ENCODE measurements at regions not wholly inside any gene's neighbourhood (a gene's known extent, or its start where the extent isn't known, plus 50 kb on each side); places are given as distances from the start of the nearest gene placed in this dataset.

GRCh38 chr1:55826381-55827080 is 611.4 kb upstream of the USP24 start (continued):
- TF ChIP-seq CEBPZ (IDR thresholded peaks at IDR 0.05; ENCODE audit: low read length) (no peak), NCOA1 (CRISPR knock-in tag; IDR thresholded peaks at IDR 0.05) (no peak), SSRP1 (CRISPR knock-in tag; IDR thresholded peaks at IDR 0.05) (no peak)

GRCh38 chr1:55825461-55825860 is 610.3 kb upstream of the USP24 start:
- H3K4me1 ChIP-seq (ENCODE audit: insufficient read depth, low read length) = peaks cover 6% of the 10 kb centered on the region; the same call in 1 of the 2 replicates
- intact Hi-C loops (cut with micrococcal nuclease; ENCODE audit: unreplicated experiment) (no loop called here), in situ Hi-C loops (cut with HindIII; ENCODE audit: extremely low pct_ligation_motif_present, low pct_unique_long_range_greater_than_20kb) (no loop called here)
- no peaks in the 10 kb centered on the region for H3K79me2 ChIP-seq (ENCODE audit: insufficient read depth, low read length)
- FAIRE-seq (no peak), ATAC-seq (no peak), DNase-seq (ENCODE audit: low spot score) (no peak)
- POLR2A ChIA-PET = no interaction called here
- H3K27me3 ChIP-seq (ENCODE audit: control insufficient read depth in 1 of 2, insufficient read depth in 2 of 2, low read length in 2 of 2) = no peaks in the 10 kb centered on the region
- WGBS (ENCODE audit: low lambda C conversion rate) = 28% methylated on average over 1 of the region's 1 CpG
- no peak overlapping the region for H2AFZ ChIP-seq (ENCODE audit: low read length)
- no peak overlapping the region for H3K4me3 ChIP-seq (replicated peaks in 1 of 3; ENCODE audit: insufficient read depth in 1 of 3, low read depth in 2 of 3, low read length in 3 of 3)
- H4K20me1 ChIP-seq (ENCODE audit: insufficient read depth, low read length) = no peaks in the 10 kb centered on the region
- no peaks in the 10 kb centered on the region for H3K9me3 ChIP-seq (ENCODE audit: low read length)
- no peak overlapping the region for H3K9ac ChIP-seq (ENCODE audit: insufficient read depth, low read depth, low read length)
- no peak overlapping the region for H3K27ac ChIP-seq (ENCODE audit: extremely low read length, insufficient read depth, low read length)
- no peak overlapping the region for H3K4me2 ChIP-seq (ENCODE audit: low read depth, low read length)
- no TSS peak for BruUV-seq (replicated peaks)
- CTCF ChIA-PET (ENCODE audit: low intra/inter-chr PET ratio, low total read pairs) = no interaction called here
- H3K36me3 ChIP-seq (replicated peaks in 1 of 2; ENCODE audit: control insufficient read depth in 1 of 2, insufficient read depth in 2 of 2, low read length in 2 of 2) = no peaks in the 10 kb centered on the region
- TF ChIP-seq IRX3 (CRISPR knock-in tag; IDR thresholded peaks at IDR 0.05; ENCODE audit: borderline replicate concordance, low read depth) (no peak), ZNF761 (CRISPR knock-in tag; conservative IDR thresholded peaks at IDR 0.05) (no peak), ZNF770 (CRISPR knock-in tag; IDR thresholded peaks at IDR 0.05) (no peak), NRL (CRISPR knock-in tag; IDR thresholded peaks at IDR 0.05; ENCODE audit: borderline replicate concordance) (no peak), ZNF792 (CRISPR knock-in tag; IDR thresholded peaks at IDR 0.05) (no peak), ZBTB10 (CRISPR knock-in tag; IDR thresholded peaks at IDR 0.05; ENCODE audit: borderline replicate concordance) (no peak), KDM2A (CRISPR knock-in tag; IDR thresholded peaks at IDR 0.05; ENCODE audit: borderline replicate concordance, low read depth) (no peak), ZNF3 (CRISPR knock-in tag; IDR thresholded peaks at IDR 0.05) (no peak), NPAS2 (CRISPR knock-in tag; IDR thresholded peaks at IDR 0.05; ENCODE audit: borderline replicate concordance) (no peak), ZNF292 (CRISPR knock-in tag; IDR thresholded peaks at IDR 0.05; ENCODE audit: borderline replicate concordance, low read depth) (no peak), ZNF263 (CRISPR knock-in tag; IDR thresholded peaks at IDR 0.05) (no peak), RXRB (CRISPR knock-in tag; IDR thresholded peaks at IDR 0.05; ENCODE audit: borderline replicate concordance) (no peak), ZNF326 (CRISPR knock-in tag; IDR thresholded peaks at IDR 0.05; ENCODE audit: borderline replicate concordance) (no peak), NFIC (IDR thresholded peaks at IDR 0.05; ENCODE audit: low read length) (no peak)
